HFFc6 (cell line): ENCODE measurements at regions not wholly inside any gene's neighbourhood (a gene's known extent, or its start where the extent isn't known, plus 50 kb on each side); places are given as distances from the start of the nearest gene placed in this dataset.

Experiments
- DNase-seq: peaks from one replicate; pipeline ENCODE4 v3.0.0-alpha.2; 2018
- H3K27ac Mint-ChIP-seq: 2 replicates; pipeline ENCODE4 v1.8.0; 2020; ENCODE audit warnings: mild to moderate bottlenecking, mixed read lengths
- H3K27me3 Mint-ChIP-seq: 2 replicates; pipeline ENCODE4 v1.8.0; 2021; ENCODE audit warnings: mild to moderate bottlenecking, moderate library complexity, mixed read lengths; ENCODE audit not compliant: insufficient read depth
- H3K36me3 Mint-ChIP-seq: 2 replicates; pipeline ENCODE4 v1.8.0; 2021; ENCODE audit warnings: low read depth, mixed read lengths
- H3K4me1 Mint-ChIP-seq: 2 replicates; pipeline ENCODE4 v1.8.0; 2020; ENCODE audit warnings: low read depth, mixed read lengths
- H3K4me3 Mint-ChIP-seq: 2 replicates; pipeline ENCODE4 v1.8.0; 2020; ENCODE audit warnings: mild to moderate bottlenecking, moderate library complexity, mixed read lengths
- H3K9me3 Mint-ChIP-seq: 2 replicates; pipeline ENCODE4 v1.8.0; 2020; ENCODE audit warnings: mild to moderate bottlenecking, mixed read lengths
- CTCF ChIP-seq: fragments of 200-600 bp; sonication (generic); IDR thresholded peaks from 2 replicates; pipeline ENCODE4 v1.5.0; 2021; ENCODE audit warnings: antibody characterized with exemption, mild to moderate bottlenecking

- no peak overlapping the region for H3K27ac Mint-ChIP-seq
- TF ChIP-seq CTCF: no peak
- no peaks in the 10 kb centered on the region for H3K9me3 Mint-ChIP-seq
- peaks cover 68% of the 10 kb centered on the region for H3K4me1 Mint-ChIP-seq
- DNase-seq: no peak
- H3K4me3 Mint-ChIP-seq: no peak overlapping the region
- no peaks in the 10 kb centered on the region for H3K36me3 Mint-ChIP-seq
- H3K27me3 Mint-ChIP-seq: peaks cover 2% of the 10 kb centered on the region; the same call in 1 of the 2 replicates
These were observed 478.7 kb downstream of the SETD4 start for GRCh38 chr21:35581640-35582039.

- Mint-ChIP-seq H3K36me3 (no peaks in the 10 kb centered on the region), H3K27ac (no peak overlapping the region), H3K9me3 (no peaks in the 10 kb centered on the region), H3K4me3 (no peak overlapping the region), H3K4me1 (peaks cover 74% of the 10 kb centered on the region), H3K27me3 (peaks cover 2% of the 10 kb centered on the region; the same call in 1 of the 2 replicates)
- no peak for TF ChIP-seq CTCF
- no peak for DNase-seq
These were observed 480.6 kb downstream of the SETD4 start for GRCh38 chr21:35579520-35580293.

GRCh38 chr21:35578831-35579471, 481.4 kb downstream of the SETD4 start:
- DNase-seq: no peak
- H3K27ac Mint-ChIP-seq: peak overlapping the region; percentile 66

GRCh38 chr21:35578347-35578782, 482.0 kb downstream of the SETD4 start:
- Mint-ChIP-seq H3K27me3 (peaks cover 2% of the 10 kb centered on the region; the same call in 1 of the 2 replicates), H3K4me1 (peaks cover 88% of the 10 kb centered on the region), H3K4me3 (peak overlapping the region; percentile 45), H3K9me3 (no peaks in the 10 kb centered on the region), H3K27ac (peak overlapping the region; percentile 66), H3K36me3 (no peaks in the 10 kb centered on the region)
- no peak for TF ChIP-seq CTCF
- peak; percentile 89 for DNase-seq

More at GRCh38 chr21:35578831-35579471, 481.4 kb downstream of the SETD4 start:
- no peak for TF ChIP-seq CTCF
- H3K4me3 Mint-ChIP-seq: peak overlapping the region; percentile 45; the same call in 1 of the 2 replicates
- H3K4me1 Mint-ChIP-seq: peaks cover 82% of the 10 kb centered on the region
- peaks cover 2% of the 10 kb centered on the region; the same call in 1 of the 2 replicates for H3K27me3 Mint-ChIP-seq
- H3K9me3 Mint-ChIP-seq: no peaks in the 10 kb centered on the region
- no peaks in the 10 kb centered on the region for H3K36me3 Mint-ChIP-seq

GRCh38 chr21:35575280-35575915, 484.9 kb downstream of the SETD4 start:
- peak; percentile 78 for DNase-seq
- no peaks in the 10 kb centered on the region for H3K9me3 Mint-ChIP-seq
- H3K36me3 Mint-ChIP-seq: no peaks in the 10 kb centered on the region
- H3K4me3 Mint-ChIP-seq: peak overlapping the region; percentile 25
- H3K4me1 Mint-ChIP-seq: peaks cover 65% of the 10 kb centered on the region
- 0 out of 2 replicates have a peak, but pooled peaks cover 1% of the 10 kb centered on the region for H3K27me3 Mint-ChIP-seq
- TF ChIP-seq CTCF: no peak
- peak overlapping the region; percentile 78 for H3K27ac Mint-ChIP-seq
